ENCODE measurements at regions not wholly inside any gene's neighbourhood (a gene's known extent, or its start where the extent isn't known, plus 50 kb on each side); places are given as distances from the start of the nearest gene placed in this dataset.
A peak's percentile ranks its signal among the peaks of the same experiment; 100 is the strongest.

DNA sequence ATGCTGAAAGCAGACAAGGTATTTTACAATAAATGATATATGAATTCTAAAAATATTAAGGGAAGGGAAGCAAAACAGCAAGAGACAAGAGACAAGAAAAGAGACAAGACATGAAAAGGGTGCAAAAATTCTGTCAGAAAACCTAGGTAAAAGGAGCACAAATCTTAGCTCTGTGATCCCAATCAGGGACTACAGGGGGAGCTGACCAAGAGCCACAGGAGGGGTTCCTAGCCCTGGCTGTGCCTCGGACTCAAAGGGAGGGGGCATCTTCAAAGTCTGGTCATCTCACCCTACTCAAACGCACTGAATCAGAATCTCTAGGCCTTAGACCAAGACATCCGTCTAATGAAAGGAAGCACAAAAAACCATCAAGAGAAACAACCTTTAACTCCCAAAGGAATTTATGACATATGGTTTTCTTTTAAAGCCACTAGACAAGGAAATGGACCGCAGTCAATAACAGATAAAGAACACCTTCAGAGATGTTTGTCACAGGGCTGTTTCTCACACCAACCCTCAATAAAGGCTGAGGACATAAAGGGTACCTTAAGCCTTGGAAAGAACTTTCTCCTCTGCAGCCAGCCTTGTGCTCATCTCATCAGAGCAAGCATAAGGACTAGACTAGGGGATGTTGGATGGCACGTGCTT lies 130.4 kb upstream of the CDYL start:
- TF ChIP-seq, protein P1, sequence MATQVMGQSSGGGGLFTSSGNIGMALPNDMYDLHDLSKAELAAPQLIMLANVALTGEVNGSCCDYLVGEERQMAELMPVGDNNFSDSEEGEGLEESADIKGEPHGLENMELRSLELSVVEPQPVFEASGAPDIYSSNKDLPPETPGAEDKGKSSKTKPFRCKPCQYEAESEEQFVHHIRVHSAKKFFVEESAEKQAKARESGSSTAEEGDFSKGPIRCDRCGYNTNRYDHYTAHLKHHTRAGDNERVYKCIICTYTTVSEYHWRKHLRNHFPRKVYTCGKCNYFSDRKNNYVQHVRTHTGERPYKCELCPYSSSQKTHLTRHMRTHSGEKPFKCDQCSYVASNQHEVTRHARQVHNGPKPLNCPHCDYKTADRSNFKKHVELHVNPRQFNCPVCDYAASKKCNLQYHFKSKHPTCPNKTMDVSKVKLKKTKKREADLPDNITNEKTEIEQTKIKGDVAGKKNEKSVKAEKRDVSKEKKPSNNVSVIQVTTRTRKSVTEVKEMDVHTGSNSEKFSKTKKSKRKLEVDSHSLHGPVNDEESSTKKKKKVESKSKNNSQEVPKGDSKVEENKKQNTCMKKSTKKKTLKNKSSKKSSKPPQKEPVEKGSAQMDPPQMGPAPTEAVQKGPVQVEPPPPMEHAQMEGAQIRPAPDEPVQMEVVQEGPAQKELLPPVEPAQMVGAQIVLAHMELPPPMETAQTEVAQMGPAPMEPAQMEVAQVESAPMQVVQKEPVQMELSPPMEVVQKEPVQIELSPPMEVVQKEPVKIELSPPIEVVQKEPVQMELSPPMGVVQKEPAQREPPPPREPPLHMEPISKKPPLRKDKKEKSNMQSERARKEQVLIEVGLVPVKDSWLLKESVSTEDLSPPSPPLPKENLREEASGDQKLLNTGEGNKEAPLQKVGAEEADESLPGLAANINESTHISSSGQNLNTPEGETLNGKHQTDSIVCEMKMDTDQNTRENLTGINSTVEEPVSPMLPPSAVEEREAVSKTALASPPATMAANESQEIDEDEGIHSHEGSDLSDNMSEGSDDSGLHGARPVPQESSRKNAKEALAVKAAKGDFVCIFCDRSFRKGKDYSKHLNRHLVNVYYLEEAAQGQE (IDR thresholded peaks at IDR 0.05; ENCODE audit: unreplicated experiment): no peak
- TF ChIP-seq CTCF (conservative IDR thresholded peaks at IDR 0.05; ENCODE audit: low read depth in 2 of 2): peak; percentile 46 to 56
- TF ChIP-seq POLR2AphosphoS5 (IDR thresholded peaks at IDR 0.05; ENCODE audit: low read depth): no peak
- TF ChIP-seq EZH2 (IDR thresholded peaks at IDR 0.05; ENCODE audit: low read depth, unreplicated experiment): no peak
- no peak for TF ChIP-seq STAT1 (IDR thresholded peaks at IDR 0.05; ENCODE audit: unreplicated experiment)
- no peak for TF ChIP-seq ZNF114 (CRISPR knock-in tag; IDR thresholded peaks at IDR 0.05)
- TF ChIP-seq ZNF331 (CRISPR knock-in tag; IDR thresholded peaks at IDR 0.05; ENCODE audit: low read depth): no peak

Data from GM23338 (cell line).